Astrocyte of the cerebellum (primary cell): ENCODE measurements at regions not wholly inside any gene's neighbourhood (a gene's known extent, or its start where the extent isn't known, plus 50 kb on each side); places are given as distances from the start of the nearest gene placed in this dataset.
"Not testable (repeated sequence)": the region's sequence is repeated elsewhere in the genome, so short reads cannot be mapped to it uniquely, and the experiment has no call there.

Experiments
- DNase-seq: peaks from one replicate; pipeline ENCODE4 v3.0.0-alpha.2; 2011; ENCODE audit warnings: low read depth
- H3K4me3 ChIP-seq: 2 replicates; pipeline ENCODE4 v1.5.1; 2011; ENCODE audit warnings: mild to moderate bottlenecking, low read depth, low read length, moderate library complexity
- CTCF ChIP-seq: IDR thresholded peaks from 2 replicates; pipeline ENCODE4 v1.5.1; 2012; ENCODE audit warnings: low read length, low read depth, moderate library complexity, mild to moderate bottlenecking; ENCODE audit errors: missing control alignments
- in situ Hi-C: cut with HindIII; loops from 2 replicates; pipeline ENCODE4 v1.10.0; 2017; ENCODE audit warnings: low sequenced_read_pairs

- TF ChIP-seq CTCF: no peak
- no peak for DNase-seq
- no peak overlapping the region for H3K4me3 ChIP-seq
- in situ Hi-C loops: no loop called here
These were observed 90.0 kb upstream of the GDNF start for GRCh38 chr5:37929791-37930190.

DNA sequence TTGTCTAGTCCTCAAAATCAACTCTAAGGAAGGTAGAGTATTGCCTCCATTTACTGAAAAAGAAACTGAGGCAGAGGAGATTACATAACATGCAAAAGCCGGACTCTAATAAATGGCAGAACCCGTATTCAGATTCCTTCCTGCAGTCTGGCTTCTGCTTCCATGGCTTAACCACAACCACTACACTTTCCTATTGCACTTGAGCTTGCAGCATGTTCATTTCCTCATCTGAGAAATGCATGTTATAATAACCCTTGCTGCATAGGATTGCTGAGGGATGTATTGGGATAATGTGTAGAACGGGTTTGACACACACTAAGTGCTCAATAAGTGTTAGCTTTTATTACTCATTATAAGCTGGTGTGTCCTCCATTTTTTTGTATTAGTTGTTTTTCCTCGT, 87.9 kb upstream of the GDNF start:
- in situ Hi-C loops, DNase-seq, H3K4me3 ChIP-seq: not testable (repeated sequence)

DNA sequence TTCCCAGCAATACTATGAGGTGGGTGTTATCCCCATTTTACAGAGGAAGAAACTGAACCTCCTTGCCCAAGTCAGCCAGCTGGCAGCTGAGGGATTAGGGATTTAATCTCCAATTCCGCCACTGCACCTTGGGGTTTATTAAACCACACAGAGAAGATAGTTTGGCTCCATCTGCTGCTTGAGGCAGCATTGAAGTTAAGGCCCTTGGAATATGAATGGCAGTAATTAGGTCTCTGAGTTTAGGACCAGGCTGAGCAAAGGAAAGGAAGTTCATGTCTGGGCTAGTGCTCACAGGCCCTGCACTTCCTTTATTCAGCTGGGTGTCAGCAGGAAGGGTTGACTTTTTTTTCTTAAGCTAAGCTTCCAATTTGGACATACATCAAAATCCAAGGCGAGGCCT, 86.9 kb upstream of the GDNF start:
- in situ Hi-C loops: no loop called here
- H3K4me3 ChIP-seq: no peak overlapping the region
- DNase-seq: no peak
- no peak for TF ChIP-seq CTCF

- no peak for TF ChIP-seq CTCF
- in situ Hi-C loops: no loop called here
- no peak for DNase-seq
- no peak overlapping the region for H3K4me3 ChIP-seq
These were observed 81.6 kb upstream of the GDNF start for GRCh38 chr5:37921452-37921851.

DNA sequence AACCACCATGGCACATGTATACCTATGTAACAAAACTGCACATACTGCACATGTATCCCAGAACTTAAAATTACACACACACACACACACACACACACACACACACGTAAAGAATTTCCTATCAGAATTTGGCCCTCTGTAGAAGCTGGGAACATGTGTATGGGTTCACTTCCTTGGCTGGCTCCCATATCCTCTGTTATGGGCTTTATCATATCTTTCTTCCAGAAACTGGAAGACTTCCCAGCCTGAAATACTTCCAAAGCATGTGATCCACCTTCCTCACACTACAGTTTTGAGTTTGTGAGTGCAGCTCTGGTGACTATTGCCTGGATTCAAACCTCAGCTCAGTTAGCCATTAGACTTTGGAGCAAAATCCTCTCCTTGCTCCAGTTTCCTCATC, 78.6 kb upstream of the GDNF start:
- TF ChIP-seq CTCF: no peak
- no peak for DNase-seq
- H3K4me3 ChIP-seq: no peak overlapping the region
- in situ Hi-C loops: no loop called here

DNA sequence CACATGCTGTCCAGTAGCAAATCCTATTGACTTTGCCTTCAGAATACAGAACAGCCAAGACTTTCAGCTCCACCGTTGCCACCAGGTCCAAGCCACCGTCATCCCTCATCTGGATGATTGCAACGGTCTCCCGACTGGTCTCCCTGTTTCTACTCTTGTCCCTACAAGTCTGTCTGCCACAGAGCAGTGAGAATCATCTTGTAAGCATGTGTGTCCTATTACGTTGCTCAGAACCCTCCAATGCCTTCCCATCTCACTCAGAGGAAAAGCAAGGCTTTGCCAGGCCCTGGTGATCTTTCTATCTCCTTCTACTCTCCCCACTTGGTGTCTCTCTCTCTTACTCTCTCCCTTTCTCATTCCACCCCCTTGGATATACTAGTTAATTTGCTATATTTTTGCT, 76.7 kb upstream of the GDNF start:
- no peak for DNase-seq
- no peak overlapping the region for H3K4me3 ChIP-seq
- TF ChIP-seq CTCF: no peak
- in situ Hi-C loops: no loop called here

DNA sequence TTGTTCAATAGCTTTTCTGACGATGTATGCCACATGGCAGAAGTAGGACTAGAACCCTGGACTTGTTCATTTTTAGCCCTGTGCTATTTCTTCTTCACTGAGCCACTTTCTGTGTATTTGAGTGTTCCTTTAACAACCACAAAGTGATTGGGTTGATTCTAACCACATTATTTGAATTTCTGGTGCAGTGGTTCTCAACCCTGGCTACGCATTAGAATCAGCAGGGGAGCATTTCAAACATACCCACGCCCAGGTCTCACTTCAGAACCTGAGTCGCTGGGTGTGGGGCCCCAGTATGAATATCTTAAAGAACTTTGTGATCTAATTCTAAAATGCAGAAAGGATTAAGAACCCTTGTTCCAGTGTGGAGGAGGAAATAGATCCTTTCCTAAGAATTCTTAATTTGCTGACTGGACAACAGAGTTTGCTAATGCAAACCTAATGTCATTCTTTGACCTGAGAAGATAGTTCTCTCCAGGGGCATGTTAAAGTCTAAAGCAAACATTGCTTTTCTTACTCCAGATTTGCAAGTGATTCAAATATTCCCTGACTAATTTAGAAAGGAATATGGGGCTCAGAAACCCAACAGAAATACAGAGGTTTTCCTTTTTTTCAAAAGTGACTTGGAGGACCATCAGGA, 75.4 kb upstream of the GDNF start:
- H3K4me3 ChIP-seq: no peak overlapping the region
- in situ Hi-C loops: no loop called here
- no peak for TF ChIP-seq CTCF
- DNase-seq: no peak

GRCh38 chr5:37909610-37910266, 69.9 kb upstream of the GDNF start:
- H3K4me3 ChIP-seq, in situ Hi-C loops, DNase-seq: not testable (repeated sequence)
